Activated T-helper 1 cell treated with anti-CD3 and anti-CD28 coated beads, Interleukin-12 subunit alpha, Interleukin-12 subunit beta, Interleukin-2, Interleukin-4 antibody, amounts not matched to agents 30 ng/mL and 10 ng/mL and 1 ng/mL, durations not matched to agents 14 hours and 24 hours and 36 hours (primary cell): ENCODE measurements at regions not wholly inside any gene's neighbourhood (a gene's known extent, or its start where the extent isn't known, plus 50 kb on each side); places are given as distances from the start of the nearest gene placed in this dataset.

Source experiments
- DNase-seq: peaks from one replicate; pipeline ENCODE4 v3.0.0; 2021; ENCODE audit warnings: low spot score
- H3K27ac Mint-ChIP-seq: one replicate; pipeline ENCODE4 v1.8.0; 2021; ENCODE audit warnings: mild to moderate bottlenecking, mixed read lengths
- H3K27me3 Mint-ChIP-seq: one replicate; pipeline ENCODE4 v1.8.0; 2022; ENCODE audit warnings: mild to moderate bottlenecking, moderate library complexity, mixed read lengths; ENCODE audit not compliant: insufficient read depth
- H3K36me3 Mint-ChIP-seq: one replicate; pipeline ENCODE4 v1.8.0; 2021; ENCODE audit warnings: low read depth, mixed read lengths
- H3K4me1 Mint-ChIP-seq: one replicate; pipeline ENCODE4 v1.8.0; 2021; ENCODE audit warnings: low read depth, mixed read lengths
- H3K4me3 Mint-ChIP-seq: one replicate; pipeline ENCODE4 v1.8.0; 2021; ENCODE audit warnings: mild to moderate bottlenecking, moderate library complexity, mixed read lengths
- H3K9me3 Mint-ChIP-seq: one replicate; pipeline ENCODE4 v1.8.0; 2021; ENCODE audit warnings: mixed read lengths
- intact Hi-C: fragments of 100-400 bp; cut with micrococcal nuclease; formaldehyde crosslinking; loops from one replicate; pipeline ENCODE4 v1.15.1; 2024

DNA sequence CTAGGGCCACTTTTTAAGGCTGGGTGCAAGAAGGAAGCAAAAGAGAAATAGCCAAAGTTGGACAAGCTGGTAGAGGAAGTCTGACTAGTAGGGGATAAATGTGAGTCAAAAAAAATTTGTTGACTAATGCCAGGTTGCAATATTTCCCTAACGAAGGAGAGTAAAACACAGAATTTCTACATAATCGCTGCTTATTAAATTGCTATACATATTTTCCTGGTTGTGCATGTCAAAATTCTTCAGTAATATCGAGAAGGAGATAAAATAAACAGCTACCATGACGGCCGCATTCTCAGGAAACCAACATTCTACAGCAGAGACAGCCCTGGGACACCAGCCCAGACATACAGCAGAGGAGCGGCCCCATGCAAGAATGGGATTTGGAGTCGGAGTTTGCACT lies 148.3 kb downstream of the ESM1 start:
- Mint-ChIP-seq H3K36me3 (peaks cover 9% of the 10 kb centered on the region), H3K27me3 (peaks cover 7% of the 10 kb centered on the region), H3K9me3 (no peaks in the 10 kb centered on the region), H3K4me3 (no peak overlapping the region), H3K4me1 (peaks cover 32% of the 10 kb centered on the region), H3K27ac (no peak overlapping the region)
- intact Hi-C loops: no loop called here
- no peak for DNase-seq

DNA sequence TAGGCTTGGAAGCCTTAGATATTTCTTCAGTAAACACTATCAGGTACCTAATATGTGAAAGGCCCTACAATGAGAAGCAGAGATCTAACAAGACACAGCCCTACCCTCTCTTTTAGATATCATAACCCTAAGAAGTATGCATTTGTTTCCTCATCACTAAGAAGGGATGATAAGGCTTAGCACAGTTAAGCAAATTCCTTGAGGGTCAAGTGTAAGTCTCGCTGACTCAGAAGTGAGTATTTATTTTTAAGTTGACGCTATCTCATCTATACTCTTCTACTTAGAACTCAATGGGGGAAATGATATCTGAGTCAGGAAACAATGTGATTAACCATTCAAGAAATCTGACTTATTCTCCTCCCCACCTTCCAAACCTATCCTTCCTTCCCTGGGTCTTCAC lies 149.7 kb downstream of the ESM1 start:
- DNase-seq: no peak
- peaks cover 32% of the 10 kb centered on the region for H3K4me1 Mint-ChIP-seq
- peaks cover 9% of the 10 kb centered on the region for H3K36me3 Mint-ChIP-seq
- peaks cover 9% of the 10 kb centered on the region for H3K27me3 Mint-ChIP-seq
- intact Hi-C loops: no loop called here
- no peak overlapping the region for H3K4me3 Mint-ChIP-seq
- no peaks in the 10 kb centered on the region for H3K9me3 Mint-ChIP-seq
- H3K27ac Mint-ChIP-seq: no peak overlapping the region

- Mint-ChIP-seq H3K27ac (no peak overlapping the region), H3K4me1 (peaks cover 22% of the 10 kb centered on the region), H3K27me3 (peaks cover 11% of the 10 kb centered on the region), H3K4me3 (no peak overlapping the region), H3K36me3 (peaks cover 8% of the 10 kb centered on the region), H3K9me3 (no peaks in the 10 kb centered on the region)
- DNase-seq: no peak
- intact Hi-C loops: no loop called here
Measured at GRCh38 chr5:54834121-54834842, 151.1 kb downstream of the ESM1 start.

GRCh38 chr5:54833590-54833989 lies 151.8 kb downstream of the ESM1 start:
- peaks cover 22% of the 10 kb centered on the region for H3K4me1 Mint-ChIP-seq
- no peak for DNase-seq
- intact Hi-C loops: no loop called here
- no peaks in the 10 kb centered on the region for H3K9me3 Mint-ChIP-seq
- H3K27me3 Mint-ChIP-seq: peaks cover 14% of the 10 kb centered on the region
- H3K27ac Mint-ChIP-seq: no peak overlapping the region
- peaks cover 8% of the 10 kb centered on the region for H3K36me3 Mint-ChIP-seq
- no peak overlapping the region for H3K4me3 Mint-ChIP-seq

DNA sequence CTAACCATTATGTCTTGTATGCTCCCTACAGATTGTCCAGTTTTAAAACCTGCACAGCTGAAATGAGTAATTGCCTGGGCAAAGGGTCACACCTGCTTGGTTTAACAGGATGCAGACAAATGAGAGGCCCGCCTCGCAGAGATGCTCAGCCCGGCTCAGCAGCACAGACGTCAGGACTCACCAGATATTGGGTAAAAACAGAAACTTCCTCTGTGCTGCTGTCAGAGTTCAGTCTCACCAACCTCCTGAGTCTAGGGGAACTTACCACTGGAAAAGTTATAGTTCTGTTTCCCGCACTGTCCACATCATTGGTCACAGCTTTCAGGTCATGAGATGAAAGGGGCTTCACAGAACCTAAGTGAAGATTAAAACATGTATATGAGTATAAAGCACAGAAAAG lies 152.5 kb downstream of the ESM1 start:
- Mint-ChIP-seq H3K4me3 (no peak overlapping the region), H3K27ac (no peak overlapping the region), H3K27me3 (peaks cover 16% of the 10 kb centered on the region), H3K36me3 (peaks cover 8% of the 10 kb centered on the region), H3K9me3 (no peaks in the 10 kb centered on the region), H3K4me1 (peaks cover 22% of the 10 kb centered on the region)
- intact Hi-C loops: no loop called here
- DNase-seq: no peak

DNA sequence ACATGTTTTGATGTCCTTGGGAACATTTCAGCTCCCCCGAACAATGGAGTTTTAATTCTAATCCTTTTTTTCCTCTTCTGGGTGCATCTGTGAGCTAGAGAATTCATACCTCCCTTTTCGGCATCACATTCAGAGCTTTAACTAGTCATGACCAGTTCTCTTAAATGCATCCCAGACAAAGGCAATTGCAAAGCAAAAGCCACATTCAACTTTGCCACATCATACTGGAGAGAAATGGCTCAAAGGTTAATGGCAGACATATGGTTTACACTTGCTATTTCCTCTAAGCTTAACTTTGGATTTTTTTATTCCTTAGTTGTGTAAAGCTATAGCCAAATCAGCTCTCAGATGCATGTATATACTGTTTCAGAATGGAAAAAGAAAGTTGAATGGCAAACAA lies 153.3 kb downstream of the ESM1 start:
- intact Hi-C loops: no loop called here
- H3K27ac Mint-ChIP-seq: no peak overlapping the region
- peaks cover 1% of the 10 kb centered on the region for H3K9me3 Mint-ChIP-seq
- peaks cover 8% of the 10 kb centered on the region for H3K36me3 Mint-ChIP-seq
- DNase-seq: no peak
- peaks cover 16% of the 10 kb centered on the region for H3K27me3 Mint-ChIP-seq
- peaks cover 22% of the 10 kb centered on the region for H3K4me1 Mint-ChIP-seq
- H3K4me3 Mint-ChIP-seq: no peak overlapping the region

DNA sequence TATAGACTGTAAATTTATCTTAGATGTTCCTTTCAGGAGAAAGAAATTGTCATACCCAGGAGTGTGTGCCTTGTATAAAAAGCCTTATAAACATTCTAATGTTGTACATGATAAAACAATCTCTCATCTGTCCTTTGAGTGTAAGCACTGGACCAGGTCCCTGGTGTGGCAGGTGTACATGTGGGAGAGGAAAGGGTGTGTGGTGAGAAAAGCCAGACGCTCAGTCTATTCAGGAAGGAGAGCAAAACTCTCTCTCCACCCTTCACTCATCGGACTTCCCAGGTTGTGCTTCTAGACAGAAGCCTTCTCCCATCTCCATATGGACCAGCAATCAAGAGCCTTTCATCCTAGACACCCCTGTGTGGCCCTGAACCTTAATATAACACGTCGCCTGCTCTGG lies 154.2 kb downstream of the ESM1 start:
- H3K4me1 Mint-ChIP-seq: peaks cover 22% of the 10 kb centered on the region
- H3K36me3 Mint-ChIP-seq: peaks cover 4% of the 10 kb centered on the region
- H3K9me3 Mint-ChIP-seq: peaks cover 3% of the 10 kb centered on the region
- no peak overlapping the region for H3K4me3 Mint-ChIP-seq
- no peak for DNase-seq
- H3K27ac Mint-ChIP-seq: no peak overlapping the region
- peaks cover 17% of the 10 kb centered on the region for H3K27me3 Mint-ChIP-seq
- intact Hi-C loops: no loop called here

DNA sequence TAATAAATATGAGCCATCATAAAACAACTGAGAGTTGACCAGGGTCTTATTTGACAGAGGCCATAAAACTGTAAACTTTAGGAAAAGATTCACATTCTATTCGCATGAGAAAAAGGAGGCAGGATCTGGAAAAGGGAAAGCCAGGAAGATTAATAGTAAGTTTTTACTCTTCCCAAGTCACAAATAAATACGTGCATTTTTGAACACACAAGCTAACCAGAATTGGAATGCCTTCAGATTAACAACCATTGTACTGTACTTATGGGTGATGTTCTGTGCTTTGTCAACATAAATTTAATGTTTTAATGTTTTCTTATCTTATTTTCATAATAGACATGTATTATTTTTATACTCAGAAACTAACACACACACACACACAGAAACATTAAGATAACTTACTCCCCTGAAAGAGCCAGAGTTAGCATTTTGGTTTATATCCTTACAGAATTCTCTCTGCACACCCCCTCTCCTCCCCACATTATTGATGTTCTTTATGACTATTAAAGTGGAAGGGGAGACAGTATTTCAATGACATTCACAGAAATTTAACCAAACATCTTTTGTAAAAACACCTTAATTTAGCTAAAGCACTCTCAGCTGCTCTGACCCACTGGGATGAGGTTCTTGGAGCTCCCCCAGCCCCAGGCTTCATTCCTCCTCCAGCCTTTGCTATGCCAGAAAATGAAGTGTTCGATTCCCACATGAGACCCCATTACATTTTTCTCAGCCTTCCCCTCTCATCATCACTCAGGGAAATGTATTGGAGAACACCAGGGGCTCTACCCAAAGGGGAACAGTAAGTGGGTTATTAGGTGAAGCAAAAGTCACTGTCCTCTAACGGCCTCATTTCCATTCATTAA lies 155.5 kb downstream of the ESM1 start:
- intact Hi-C loops: no loop called here
- Mint-ChIP-seq H3K9me3 (peaks cover 3% of the 10 kb centered on the region), H3K27me3 (peaks cover 21% of the 10 kb centered on the region), H3K4me3 (no peak overlapping the region), H3K4me1 (peaks cover 22% of the 10 kb centered on the region), H3K27ac (no peak overlapping the region), H3K36me3 (no peaks in the 10 kb centered on the region)
- DNase-seq: no peak

GRCh38 chr5:54829102-54829501 lies 156.3 kb downstream of the ESM1 start:
- DNase-seq: no peak
- no peak overlapping the region for H3K27ac Mint-ChIP-seq
- H3K4me1 Mint-ChIP-seq: peaks cover 14% of the 10 kb centered on the region
- no peaks in the 10 kb centered on the region for H3K36me3 Mint-ChIP-seq
- peaks cover 3% of the 10 kb centered on the region for H3K9me3 Mint-ChIP-seq
- intact Hi-C loops: no loop called here
- H3K27me3 Mint-ChIP-seq: peaks cover 21% of the 10 kb centered on the region
- H3K4me3 Mint-ChIP-seq: no peak overlapping the region

DNA sequence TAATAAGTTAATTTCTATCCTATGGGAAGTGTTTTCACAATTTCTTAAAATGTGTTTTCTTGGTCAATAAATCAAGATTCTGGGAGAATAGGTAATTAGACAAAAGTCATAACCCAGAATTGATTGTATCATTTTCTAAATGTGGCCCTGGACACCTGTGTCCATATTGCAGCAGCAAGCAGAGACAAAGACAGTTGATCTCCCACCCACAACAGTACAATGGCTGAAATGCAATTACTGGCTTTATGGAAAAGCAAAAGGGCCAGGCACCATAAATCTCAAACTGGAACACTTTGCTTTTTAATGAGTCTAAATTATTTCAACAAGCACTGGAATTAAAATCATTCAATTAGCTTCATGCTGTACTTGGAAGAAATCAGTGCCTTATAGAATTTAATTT lies 157.2 kb downstream of the ESM1 start:
- H3K4me3 Mint-ChIP-seq: no peak overlapping the region
- intact Hi-C loops: no loop called here

GRCh38 chr5:54825005-54825404 lies 160.4 kb downstream of the ESM1 start:
- no peak for DNase-seq
- intact Hi-C loops: no loop called here
- peaks cover 4% of the 10 kb centered on the region for H3K36me3 Mint-ChIP-seq
- H3K4me3 Mint-ChIP-seq: no peak overlapping the region
- peaks cover 31% of the 10 kb centered on the region for H3K27me3 Mint-ChIP-seq
- H3K9me3 Mint-ChIP-seq: peaks cover 3% of the 10 kb centered on the region
- no peak overlapping the region for H3K27ac Mint-ChIP-seq
- H3K4me1 Mint-ChIP-seq: no peaks in the 10 kb centered on the region

More for the DNA sequence above, 157.2 kb downstream of the ESM1 start:
- H3K27ac Mint-ChIP-seq: no peak overlapping the region
- no peak for DNase-seq
- H3K4me1 Mint-ChIP-seq: peaks cover 5% of the 10 kb centered on the region
- H3K9me3 Mint-ChIP-seq: peaks cover 3% of the 10 kb centered on the region
- H3K27me3 Mint-ChIP-seq: peaks cover 24% of the 10 kb centered on the region
- H3K36me3 Mint-ChIP-seq: no peaks in the 10 kb centered on the region

- peaks cover 6% of the 10 kb centered on the region for H3K36me3 Mint-ChIP-seq
- H3K4me1 Mint-ChIP-seq: no peaks in the 10 kb centered on the region
- H3K27me3 Mint-ChIP-seq: peaks cover 32% of the 10 kb centered on the region
- no peak overlapping the region for H3K4me3 Mint-ChIP-seq
- intact Hi-C loops: no loop called here
- H3K27ac Mint-ChIP-seq: no peak overlapping the region
- peaks cover 3% of the 10 kb centered on the region for H3K9me3 Mint-ChIP-seq
- no peak for DNase-seq
Measured at GRCh38 chr5:54823006-54823405, 162.4 kb downstream of the ESM1 start.

DNA sequence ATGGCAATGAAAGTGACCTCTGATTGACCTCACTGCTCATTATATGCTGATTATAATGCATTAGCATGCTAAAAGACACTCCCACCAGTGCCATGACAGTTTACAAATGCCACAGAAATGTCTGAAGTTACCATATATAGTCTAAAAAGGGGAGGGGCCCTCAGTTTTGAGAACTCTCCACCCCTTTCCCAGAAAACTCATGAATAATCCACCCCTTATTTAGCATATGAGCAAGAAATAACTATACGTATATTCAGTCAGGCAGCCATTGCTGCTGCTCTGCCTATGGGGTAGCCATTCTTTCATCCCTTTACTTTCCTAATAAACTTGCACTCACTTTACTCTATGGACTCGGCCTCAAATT lies 163.1 kb downstream of the ESM1 start:
- no peak overlapping the region for H3K27ac Mint-ChIP-seq
- no peak overlapping the region for H3K4me3 Mint-ChIP-seq
- intact Hi-C loops: no loop called here
- no peak for DNase-seq
- peaks cover 6% of the 10 kb centered on the region for H3K36me3 Mint-ChIP-seq
- peaks cover 32% of the 10 kb centered on the region for H3K27me3 Mint-ChIP-seq
- H3K9me3 Mint-ChIP-seq: peaks cover 3% of the 10 kb centered on the region
- H3K4me1 Mint-ChIP-seq: no peaks in the 10 kb centered on the region
